GM23248 (cell line): ENCODE measurements at regions not wholly inside any gene's neighbourhood (a gene's known extent, or its start where the extent isn't known, plus 50 kb on each side); places are given as distances from the start of the nearest gene placed in this dataset.

Experiments
- DNase-seq: peaks from one replicate; pipeline ENCODE4 v3.0.0-alpha.2; 2015
- H2AFZ ChIP-seq: fragments of 200-600 bp; sonication (generic); 2 replicates; pipeline ENCODE4 v1.6.1; 2016; ENCODE audit warnings: antibody characterized with exemption
- H3F3A ChIP-seq: fragments of 200-600 bp; sonication (generic); 2 replicates; pipeline ENCODE4 v1.6.1; 2016; ENCODE audit warnings: mild to moderate bottlenecking, antibody characterized with exemption, mixed run types; ENCODE audit not compliant: insufficient read depth
- H3K27ac ChIP-seq: fragments of 200-600 bp; sonication (generic); 2 replicates; pipeline ENCODE4 v1.5.1; 2016; ENCODE audit warnings: mild to moderate bottlenecking
- H3K27me3 ChIP-seq: fragments of 200-600 bp; sonication (generic); replicated peaks from 2 replicates; pipeline ENCODE4 v1.6.1; 2016; ENCODE audit warnings: mild to moderate bottlenecking; ENCODE audit not compliant: insufficient read depth
- H3K36me3 ChIP-seq: fragments of 200-600 bp; sonication (generic); 2 replicates; pipeline ENCODE4 v1.6.1; 2016; ENCODE audit warnings: low read depth, mild to moderate bottlenecking
- H3K4me1 ChIP-seq: fragments of 200-600 bp; sonication (generic); 2 replicates; pipeline ENCODE4 v1.6.1; 2016; ENCODE audit warnings: mild to moderate bottlenecking; ENCODE audit not compliant: insufficient read depth
- H3K4me2 ChIP-seq: fragments of 200-600 bp; sonication (generic); one replicate; pipeline ENCODE4 v1.6.1; 2016; ENCODE audit warnings: mild to moderate bottlenecking; ENCODE audit not compliant: unreplicated experiment
- H3K4me3 ChIP-seq: fragments of 200-600 bp; sonication (generic); 2 replicates; pipeline ENCODE4 v1.5.1; 2016; ENCODE audit warnings: mild to moderate bottlenecking
- H3K79me2 ChIP-seq: fragments of 200-600 bp; sonication (generic); 2 replicates; pipeline ENCODE4 v1.6.1; 2016; ENCODE audit warnings: mild to moderate bottlenecking; ENCODE audit not compliant: insufficient read depth
- H3K9ac ChIP-seq: fragments of 200-600 bp; sonication (generic); 2 replicates; pipeline ENCODE4 v1.6.1; 2016; ENCODE audit warnings: mild to moderate bottlenecking
- H3K9me2 ChIP-seq: fragments of 200-600 bp; sonication (generic); 2 replicates; pipeline ENCODE4 v1.6.1; 2016; ENCODE audit warnings: mixed run types, mild to moderate bottlenecking, moderate library complexity; ENCODE audit not compliant: insufficient read depth
- H3K9me3 ChIP-seq: fragments of 200-600 bp; sonication (generic); one replicate; pipeline ENCODE4 v1.6.1; 2017; ENCODE audit warnings: low read depth
- H4K20me1 ChIP-seq: fragments of 200-600 bp; sonication (generic); 2 replicates; pipeline ENCODE4 v1.6.0; 2016; ENCODE audit not compliant: insufficient read depth
- EZH2 ChIP-seq: fragments of 200-600 bp; sonication (generic); IDR thresholded peaks from 2 replicates; pipeline ENCODE4 v1.6.1; 2018; ENCODE audit warnings: antibody characterized with exemption, mild to moderate bottlenecking; ENCODE audit not compliant: insufficient read depth, poor library complexity, severe bottlenecking
- EZH2phosphoT487 ChIP-seq: fragments of 200-600 bp; sonication (generic); IDR thresholded peaks from 2 replicates; pipeline ENCODE4 v1.6.1; 2018; ENCODE audit warnings: antibody characterized with exemption, moderate library complexity, mild to moderate bottlenecking, low read depth; ENCODE audit not compliant: insufficient read depth
- WGBS, 2 experiments: methylation state at CpG; one replicate each; pipeline ENCODE4 v1.1.6; 2015 to 2017; ENCODE audit warnings: low lambda C conversion rate in 2 of 2, low coverage in 1 of 2; ENCODE audit errors: missing lambda C conversion rate in 2 of 2; 5-methylcytosine and 5-hydroxymethylcytosine counted together
- in situ Hi-C: fragments of 300-500 bp; cut with MboI; formaldehyde crosslinking; loops from 2 replicates; pipeline ENCODE4 v1.15.0; 2020

GRCh38 chr3:5788496-5788895 lies 601.0 kb downstream of the EDEM1 start:
- no peak for DNase-seq
- Histone ChIP-seq H3K4me1 (no peaks in the 10 kb centered on the region), H3K79me2 (no peaks in the 10 kb centered on the region), H3K9me3 (no peaks in the 10 kb centered on the region), H3K4me2 (no peak overlapping the region), H3K9me2 (no peaks in the 10 kb centered on the region), H3K9ac (no peak overlapping the region), H3K4me3 (no peak overlapping the region), H3K27me3 (no peaks in the 10 kb centered on the region), H3K27ac (no peak overlapping the region), H3K36me3 (no peaks in the 10 kb centered on the region), H4K20me1 (no peaks in the 10 kb centered on the region), H3F3A (no peaks in the 10 kb centered on the region), H2AFZ (no peak overlapping the region)
- WGBS, 2 experiments = 16 to 18% methylated on average over 5 of the region's 5 CpGs
- in situ Hi-C loops = no loop called here
- TF ChIP-seq EZH2 (no peak), EZH2phosphoT487 (no peak)

GRCh38 chr3:5791558-5791957 lies 604.1 kb downstream of the EDEM1 start:
- 0% methylated on average over 1 of the region's 1 CpG for WGBS, 2 experiments
- H3K4me2 ChIP-seq = no peak overlapping the region
- no peaks in the 10 kb centered on the region for H4K20me1 ChIP-seq
- no peaks in the 10 kb centered on the region for H3K4me1 ChIP-seq
- no peaks in the 10 kb centered on the region for H3K36me3 ChIP-seq
- no peak for TF ChIP-seq EZH2phosphoT487
- TF ChIP-seq EZH2 = no peak
- no peaks in the 10 kb centered on the region for H3F3A ChIP-seq
- H3K27me3 ChIP-seq = no peaks in the 10 kb centered on the region
- no peak overlapping the region for H3K27ac ChIP-seq
- in situ Hi-C loops = no loop called here
- H3K79me2 ChIP-seq = no peaks in the 10 kb centered on the region
- no peak overlapping the region for H2AFZ ChIP-seq
- no peaks in the 10 kb centered on the region for H3K9me2 ChIP-seq
- no peak overlapping the region for H3K4me3 ChIP-seq
- H3K9me3 ChIP-seq = no peaks in the 10 kb centered on the region
- DNase-seq = no peak
- H3K9ac ChIP-seq = no peak overlapping the region

- 7 to 17% methylated on average over 2 of the region's 2 CpGs for WGBS, 2 experiments
- Histone ChIP-seq H3F3A (no peaks in the 10 kb centered on the region), H3K79me2 (no peaks in the 10 kb centered on the region), H3K27ac (no peak overlapping the region), H3K9me3 (no peaks in the 10 kb centered on the region), H3K9me2 (no peaks in the 10 kb centered on the region), H3K4me1 (no peaks in the 10 kb centered on the region), H3K4me2 (no peak overlapping the region), H4K20me1 (no peaks in the 10 kb centered on the region), H3K27me3 (no peaks in the 10 kb centered on the region), H2AFZ (no peak overlapping the region), H3K9ac (no peak overlapping the region), H3K36me3 (no peaks in the 10 kb centered on the region), H3K4me3 (no peak overlapping the region)
- no peak for DNase-seq
- in situ Hi-C loops = no loop called here
- TF ChIP-seq EZH2 = no peak
- TF ChIP-seq EZH2phosphoT487 = no peak
Measured at GRCh38 chr3:5796541-5796940, 609.0 kb downstream of the EDEM1 start.

- H3K4me1 ChIP-seq = no peaks in the 10 kb centered on the region
- no peak overlapping the region for H2AFZ ChIP-seq
- in situ Hi-C loops = no loop called here
- no peaks in the 10 kb centered on the region for H3K9me3 ChIP-seq
- no peaks in the 10 kb centered on the region for H3K79me2 ChIP-seq
- H3K36me3 ChIP-seq = no peaks in the 10 kb centered on the region
- no peak overlapping the region for H3K27ac ChIP-seq
- WGBS, 2 experiments = 31 to 50% methylated on average over 2 of the region's 2 CpGs
- H3K27me3 ChIP-seq = no peaks in the 10 kb centered on the region
- no peak for DNase-seq
- H3K9me2 ChIP-seq = no peaks in the 10 kb centered on the region
- H3K4me2 ChIP-seq = no peak overlapping the region
- no peaks in the 10 kb centered on the region for H4K20me1 ChIP-seq
- no peaks in the 10 kb centered on the region for H3F3A ChIP-seq
- TF ChIP-seq EZH2 = no peak
- no peak for TF ChIP-seq EZH2phosphoT487
- H3K9ac ChIP-seq = no peak overlapping the region
- H3K4me3 ChIP-seq = no peak overlapping the region
Measured at GRCh38 chr3:5798809-5799208, 611.3 kb downstream of the EDEM1 start.

- H3K27ac ChIP-seq = no peak overlapping the region
- H2AFZ ChIP-seq = no peak overlapping the region
- no peaks in the 10 kb centered on the region for H3F3A ChIP-seq
- no peak overlapping the region for H3K4me2 ChIP-seq
- H3K36me3 ChIP-seq = no peaks in the 10 kb centered on the region
- H3K4me3 ChIP-seq = no peak overlapping the region
- no peaks in the 10 kb centered on the region for H3K27me3 ChIP-seq
- DNase-seq = no peak
- TF ChIP-seq EZH2phosphoT487 = no peak
- TF ChIP-seq EZH2 = no peak
- H3K9ac ChIP-seq = no peak overlapping the region
- H3K9me3 ChIP-seq = no peaks in the 10 kb centered on the region
- in situ Hi-C loops = no loop called here
- no peaks in the 10 kb centered on the region for H4K20me1 ChIP-seq
- no peaks in the 10 kb centered on the region for H3K4me1 ChIP-seq
- no peaks in the 10 kb centered on the region for H3K9me2 ChIP-seq
- no peaks in the 10 kb centered on the region for H3K79me2 ChIP-seq
Measured at GRCh38 chr3:5799398-5799797, 611.9 kb downstream of the EDEM1 start.
